NCI-H2171 (cell line): ENCODE measurements at regions not wholly inside any gene's neighbourhood (a gene's known extent, or its start where the extent isn't known, plus 50 kb on each side); places are given as distances from the start of the nearest gene placed in this dataset.

Source experiments
- DNase-seq: peaks from one replicate; lab custom pipeline; 2025; lab: John Stamatoyannopoulos, UW

GRCh38 chr2:117074756-117075155 is 739.7 kb upstream of the DDX18 start:
- DNase-seq: no peak

GRCh38 chr2:117085256-117085655 is 729.2 kb upstream of the DDX18 start:
- no peak for DNase-seq

DNA sequence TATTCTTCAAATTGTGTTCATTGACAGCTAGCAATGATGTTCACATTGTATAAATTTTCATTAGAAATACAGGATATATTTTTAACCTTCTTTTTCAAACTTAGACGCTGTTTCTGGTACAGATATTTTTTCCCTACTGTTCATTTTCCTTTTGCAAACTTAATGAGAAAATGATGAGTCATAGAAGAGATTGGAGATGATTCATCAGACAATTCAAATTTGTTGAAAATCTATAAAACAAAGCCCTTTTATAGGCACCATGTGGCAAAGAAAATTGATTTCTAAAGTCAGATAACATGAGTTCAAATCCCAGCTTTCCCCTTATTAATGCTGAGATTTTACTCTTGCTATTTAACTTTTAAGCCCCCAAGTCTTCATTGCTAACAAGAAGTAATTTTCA is 728.8 kb upstream of the DDX18 start:
- no peak for DNase-seq

- DNase-seq: no peak
Observed at GRCh38 chr2:117086174-117086942, 728.1 kb upstream of the DDX18 start.

GRCh38 chr2:117086943-117087250 is 727.6 kb upstream of the DDX18 start:
- DNase-seq: no peak

DNA sequence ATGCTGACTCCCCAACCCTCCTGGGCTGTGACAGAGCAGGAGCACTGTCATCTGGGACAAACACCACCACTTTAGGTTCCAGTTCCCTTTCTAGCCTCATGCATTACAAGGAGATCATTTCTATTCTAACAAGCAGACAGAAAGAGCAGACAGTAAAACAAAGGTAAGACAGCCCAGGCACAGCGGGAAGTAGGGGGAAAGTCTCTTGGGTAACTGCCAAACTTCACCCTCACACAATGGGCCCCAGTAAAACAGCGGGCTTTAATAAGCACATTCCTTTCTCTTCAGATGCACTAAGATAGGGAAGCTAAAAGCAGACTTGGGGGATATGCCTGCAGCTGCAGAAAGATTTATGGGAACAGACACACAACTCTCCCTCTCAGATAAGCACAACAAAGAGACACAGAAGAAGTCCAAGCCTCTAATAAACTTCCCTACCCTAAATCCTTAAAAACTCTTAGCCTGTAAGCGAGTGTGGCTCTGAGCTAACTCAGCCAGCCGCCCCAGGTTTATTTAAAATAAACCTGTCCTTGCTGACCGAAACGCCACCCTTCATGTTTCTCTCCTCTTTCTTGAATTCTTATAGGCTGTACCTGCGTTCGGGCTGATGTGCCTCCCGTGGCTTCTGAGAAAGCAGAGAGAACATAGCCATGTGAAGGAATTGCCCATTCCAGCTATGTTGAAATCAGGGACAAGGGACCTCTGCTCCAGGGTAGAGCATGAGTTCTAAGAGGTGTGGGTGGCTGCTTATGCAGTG is 726.8 kb upstream of the DDX18 start:
- DNase-seq: no peak

GRCh38 chr2:117091041-117091837 is 723.3 kb upstream of the DDX18 start:
- no peak for DNase-seq

- DNase-seq: no peak
Observed at GRCh38 chr2:117101613-117102012, 712.9 kb upstream of the DDX18 start.

DNA sequence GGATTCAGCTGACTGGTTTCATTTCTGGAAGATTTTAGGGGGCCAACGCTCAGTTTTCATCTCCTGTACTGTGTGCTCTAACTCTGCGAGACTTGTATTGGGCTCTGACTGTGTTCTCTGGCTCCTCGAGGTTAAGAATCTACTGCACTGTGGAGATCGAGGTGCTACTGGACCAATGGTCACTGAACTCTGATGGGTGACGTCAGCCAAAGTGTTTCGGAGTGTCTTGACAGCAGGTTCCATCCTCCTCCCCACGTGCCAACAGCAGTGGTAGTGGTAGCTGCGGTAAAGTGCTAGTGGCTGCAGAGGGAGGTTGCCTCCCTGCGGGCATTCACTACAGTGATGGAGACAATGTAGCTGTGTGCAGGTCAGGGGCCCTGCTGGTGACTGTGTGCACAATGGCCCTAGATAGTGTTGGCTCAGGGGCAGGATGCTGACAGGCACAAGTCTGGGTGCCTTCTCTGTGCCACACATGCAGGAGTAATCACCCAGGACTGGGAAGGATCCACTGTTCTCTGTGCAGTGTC is 705.7 kb upstream of the DDX18 start:
- no peak for DNase-seq

DNA sequence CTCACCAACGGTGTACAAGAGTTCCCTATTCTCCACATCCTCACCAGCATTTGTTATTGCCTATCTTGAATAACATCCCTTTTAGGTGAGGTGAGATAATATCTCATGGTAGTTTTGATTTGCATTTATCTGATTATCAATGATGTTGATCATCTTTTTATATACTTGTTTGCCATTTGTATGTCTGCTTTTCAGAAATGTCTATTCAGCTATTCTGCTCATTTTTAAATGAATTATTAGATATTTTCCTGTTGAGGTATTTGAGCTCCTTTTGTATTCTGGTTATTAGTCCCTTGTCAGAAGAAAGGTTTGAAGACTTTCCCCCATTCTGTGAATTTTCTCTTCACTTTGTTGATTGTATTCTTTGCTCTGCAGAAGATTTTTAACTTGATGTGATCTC is 695.5 kb upstream of the DDX18 start:
- DNase-seq: no peak

DNA sequence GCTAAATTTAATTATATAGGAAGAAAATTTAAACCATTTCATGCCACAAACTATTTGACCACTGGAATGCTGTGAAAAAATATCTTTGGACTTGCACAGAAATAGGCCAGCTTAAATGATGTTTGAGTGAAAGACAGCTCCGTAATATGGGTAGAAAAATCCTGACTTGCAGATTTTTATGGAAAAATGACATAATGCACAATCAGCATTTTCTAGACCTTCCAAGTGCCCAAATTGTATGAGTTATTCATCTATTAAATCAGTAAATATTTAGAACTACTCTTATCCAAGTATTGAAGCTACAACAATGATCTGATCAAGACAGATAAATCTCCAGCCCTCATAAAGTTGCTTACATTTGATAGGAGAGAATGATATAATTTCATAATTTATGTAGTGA is 691.1 kb upstream of the DDX18 start:
- no peak for DNase-seq

- DNase-seq: no peak
Observed at GRCh38 chr2:117126656-117127055, 687.8 kb upstream of the DDX18 start.

- no peak for DNase-seq
Observed at GRCh38 chr2:117127680-117128079, 686.8 kb upstream of the DDX18 start.

DNA sequence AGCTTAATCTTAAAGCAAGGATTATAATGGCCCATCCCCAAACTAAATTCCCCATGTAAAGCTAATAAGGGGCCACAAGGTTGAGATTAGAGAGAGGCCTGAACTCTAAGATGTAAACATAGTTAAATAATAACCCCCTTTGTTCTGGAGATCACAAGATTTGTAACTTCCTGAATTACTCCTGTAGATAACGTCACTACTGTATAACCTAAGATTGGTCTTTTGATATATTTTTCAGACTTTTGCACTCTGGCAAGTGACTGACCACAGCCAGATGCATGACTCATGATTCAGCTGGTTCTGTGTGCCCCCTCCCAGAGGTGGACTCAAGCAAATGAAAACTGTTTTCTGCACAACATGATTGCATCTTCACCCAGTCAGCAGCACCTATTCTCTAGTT is 686.0 kb upstream of the DDX18 start:
- no peak for DNase-seq

GRCh38 chr2:117137371-117137770 is 677.1 kb upstream of the DDX18 start:
- DNase-seq: no peak

GRCh38 chr2:117169036-117169765 is 645.3 kb upstream of the DDX18 start:
- no peak for DNase-seq

GRCh38 chr2:117170897-117171296 is 643.6 kb upstream of the DDX18 start:
- DNase-seq: no peak

- DNase-seq: no peak
Observed at GRCh38 chr2:117179405-117179804, 635.1 kb upstream of the DDX18 start.

DNA sequence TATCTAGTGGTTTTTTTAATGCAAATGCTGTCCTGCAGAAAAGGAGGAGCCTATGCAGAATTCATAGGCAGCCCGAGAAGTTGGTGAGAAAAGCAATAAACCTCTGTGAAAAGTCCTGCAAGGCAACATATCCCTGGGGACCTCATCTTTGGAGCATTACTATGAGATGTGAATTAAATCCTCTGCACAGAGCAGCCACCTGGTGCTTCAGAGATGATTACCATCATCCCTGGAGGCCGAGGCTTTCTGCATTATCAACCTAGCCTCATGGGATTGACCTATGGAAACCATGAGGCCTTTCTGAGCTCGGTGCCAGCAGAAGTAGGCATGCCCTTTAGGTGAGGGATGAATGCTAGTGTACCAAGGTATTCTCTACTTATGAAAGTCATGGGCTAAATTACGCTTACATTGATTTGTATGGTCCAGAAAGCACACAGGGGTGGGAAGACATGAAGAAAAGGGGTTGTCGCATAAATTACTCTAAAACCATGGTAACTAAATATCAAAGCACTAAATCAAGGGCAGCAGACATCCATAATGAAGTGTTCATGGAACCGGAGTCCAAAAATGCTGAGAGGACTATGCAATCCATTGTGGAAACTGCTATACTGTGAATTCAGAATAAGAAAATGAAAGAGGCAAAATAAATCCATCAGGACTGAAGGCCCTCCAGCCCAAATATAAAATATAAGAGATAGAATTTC is 623.5 kb upstream of the DDX18 start:
- no peak for DNase-seq

- no peak for DNase-seq
Observed at GRCh38 chr2:117195381-117195780, 619.1 kb upstream of the DDX18 start.

DNA sequence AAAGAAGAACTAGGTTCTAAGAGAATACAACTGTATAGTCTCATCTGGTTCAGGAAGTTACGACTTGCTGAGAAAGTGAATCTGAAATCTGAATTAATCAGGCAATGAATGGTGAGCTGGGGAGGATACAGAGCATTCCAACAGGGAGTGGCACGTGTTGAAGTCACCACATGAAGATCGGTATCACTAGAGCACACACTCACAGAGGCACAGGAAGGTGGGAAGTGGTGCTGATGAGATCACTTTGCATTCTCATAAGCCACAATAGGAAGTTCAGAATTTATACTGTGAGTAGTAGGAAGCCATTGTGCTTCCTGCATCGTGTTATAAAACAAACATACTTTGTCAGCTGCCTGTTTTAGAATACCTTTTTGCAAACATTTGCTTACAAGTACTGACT is 615.0 kb upstream of the DDX18 start:
- DNase-seq: no peak
